ENCODE measurements at regions not wholly inside any gene's neighbourhood (a gene's known extent, or its start where the extent isn't known, plus 50 kb on each side); places are given as distances from the start of the nearest gene placed in this dataset.

DNA sequence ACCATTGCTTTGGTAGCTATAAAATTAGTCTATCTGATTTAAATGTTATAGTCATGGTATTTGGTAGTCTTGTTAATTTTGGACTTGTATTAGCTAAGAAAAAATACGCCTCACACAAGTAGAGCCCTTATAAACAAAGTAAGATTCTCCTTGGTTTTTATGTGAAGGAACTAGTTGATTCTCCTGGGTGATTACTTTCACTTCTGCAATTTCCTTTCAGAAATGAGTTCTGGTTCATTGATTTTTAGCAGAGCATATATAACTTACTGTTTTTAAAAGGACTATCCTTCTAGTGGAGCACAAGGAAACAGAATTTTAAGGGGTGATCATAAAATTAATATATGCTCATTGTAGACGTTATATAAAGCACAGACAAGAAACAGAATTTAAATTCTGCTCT, 120.1 kb downstream of the BACH1 start:
- TF ChIP-seq POLR2A (IDR thresholded peaks at IDR 0.05; ENCODE audit: low read length) (no peak), GATA1 (IDR thresholded peaks at IDR 0.05; ENCODE audit: low read depth, low read length) (no peak)

Measured in erythroblast (primary cell).